Stimulated activated CD4-positive, alpha-beta T cell treated with anti-CD3 and anti-CD28 coated beads, Interleukin-12 subunit alpha, Interleukin-12 subunit beta, amount 100 ng/mL, for 48 hours (primary cell): ENCODE measurements at regions not wholly inside any gene's neighbourhood (a gene's known extent, or its start where the extent isn't known, plus 50 kb on each side); places are given as distances from the start of the nearest gene placed in this dataset.

Experiments used
- DNase-seq, 3 donors: peaks; one replicate each; pipeline ENCODE4 v3.0.0-alpha.2; 2020; ENCODE audit warnings: low read depth in 2 of 3, low spot score in 1 of 3

GRCh38 chr7:42858570-42858969 lies 53.3 kb downstream of the C7orf25 start:
- no peak for DNase-seq

GRCh38 chr7:42856605-42856987 lies 55.3 kb downstream of the C7orf25 start:
- no peak for DNase-seq

- DNase-seq, result no peak
These were observed 57.2 kb downstream of the C7orf25 start for GRCh38 chr7:42854571-42855118.

GRCh38 chr7:42852531-42852930 lies 59.3 kb downstream of the C7orf25 start:
- no peak for DNase-seq

GRCh38 chr7:42843205-42843800 lies 68.6 kb downstream of the C7orf25 start:
- peak in 1 of 3 donors; percentile 3 for DNase-seq

GRCh38 chr7:42834676-42835075 lies 77.2 kb downstream of the C7orf25 start:
- no peak for DNase-seq

GRCh38 chr7:42833411-42833810 lies 78.5 kb downstream of the C7orf25 start:
- DNase-seq, result no peak

- DNase-seq, result no peak
These were observed 79.2 kb downstream of the C7orf25 start for GRCh38 chr7:42832667-42833066.

GRCh38 chr7:42831718-42832522 lies 80.0 kb downstream of the C7orf25 start:
- no peak for DNase-seq

GRCh38 chr7:42831006-42831717 lies 80.7 kb downstream of the C7orf25 start:
- DNase-seq, result no peak

- DNase-seq, result no peak
These were observed 99.1 kb downstream of the C7orf25 start for GRCh38 chr7:42812779-42813178.

GRCh38 chr7:42805601-42806000 lies 106.3 kb downstream of the C7orf25 start:
- no peak for DNase-seq

GRCh38 chr7:42794673-42795072 lies 117.2 kb downstream of the C7orf25 start:
- DNase-seq, result no peak

- no peak for DNase-seq
These were observed 119.0 kb downstream of the C7orf25 start for GRCh38 chr7:42792841-42793240.

GRCh38 chr7:42790196-42790595 lies 121.7 kb downstream of the C7orf25 start:
- no peak for DNase-seq

GRCh38 chr7:42774436-42774835 lies 137.4 kb downstream of the C7orf25 start:
- DNase-seq, result no peak

GRCh38 chr7:42770114-42770513 lies 141.8 kb downstream of the C7orf25 start:
- no peak for DNase-seq

GRCh38 chr7:42768045-42768444 lies 143.8 kb downstream of the C7orf25 start:
- no peak for DNase-seq

GRCh38 chr7:42766782-42767423 lies 145.0 kb downstream of the C7orf25 start:
- no peak for DNase-seq

- no peak for DNase-seq
These were observed 145.9 kb downstream of the C7orf25 start for GRCh38 chr7:42765931-42766330.

- no peak for DNase-seq
These were observed 148.7 kb downstream of the C7orf25 start for GRCh38 chr7:42763137-42763551.
